HL-60 (cell line): ENCODE measurements at regions not wholly inside any gene's neighbourhood (a gene's known extent, or its start where the extent isn't known, plus 50 kb on each side); places are given as distances from the start of the nearest gene placed in this dataset.

Experiments used
- DNase-seq, 2 experiments: peaks; one replicate each; pipeline ENCODE4 v3.0.0-alpha.2; 2010 to 2020; ENCODE audit warnings: low read depth in 1 of 2, low spot score in 1 of 2
- H3K27ac ChIP-seq: fragments of 250-450 bp; sonication (Bioruptor Pico); replicated peaks from 2 replicates; pipeline ENCODE4 v1.5.1; 2020; ENCODE audit warnings: mild to moderate bottlenecking, moderate library complexity
- H3K27me3 ChIP-seq: fragments of 250-450 bp; sonication (Bioruptor Pico); 2 replicates; pipeline ENCODE4 v1.5.1; 2021; ENCODE audit warnings: mild to moderate bottlenecking, moderate library complexity; ENCODE audit not compliant: insufficient read depth, poor library complexity, severe bottlenecking
- H3K4me3 ChIP-seq: replicated peaks from 2 replicates; pipeline ENCODE4 v1.5.1; 2011; ENCODE audit warnings: mild to moderate bottlenecking, control low read depth, low read length; ENCODE audit not compliant: insufficient read depth
- CTCF ChIP-seq: IDR thresholded peaks from one replicate; pipeline ENCODE4 v1.5.1; 2011; ENCODE audit warnings: low read length, control low read depth, inconsistent platforms; ENCODE audit not compliant: insufficient read depth
- GABPA ChIP-seq: IDR thresholded peaks from 2 replicates; pipeline ENCODE4 v1.6.1; 2012; ENCODE audit warnings: low read depth
- POLR2AphosphoS5 ChIP-seq: IDR thresholded peaks from 2 replicates; pipeline ENCODE4 v1.6.1; 2012; ENCODE audit warnings: low read depth
- REST ChIP-seq: IDR thresholded peaks from 2 replicates; pipeline ENCODE4 v1.6.1; 2012; ENCODE audit warnings: low read depth; ENCODE audit not compliant: insufficient replicate concordance
- SPI1 ChIP-seq: IDR thresholded peaks from 2 replicates; pipeline ENCODE4 v1.6.1; 2012; ENCODE audit warnings: low read depth, mild to moderate bottlenecking, borderline replicate concordance

GRCh38 chr4:114364857-114365256 lies 233.8 kb upstream of the UGT8 start:
- no peaks in the 10 kb centered on the region for H3K27me3 ChIP-seq
- no peak for TF ChIP-seq POLR2AphosphoS5
- TF ChIP-seq SPI1, result no peak
- no peak for TF ChIP-seq GABPA
- TF ChIP-seq CTCF, result no peak
- TF ChIP-seq REST, result no peak
- no peak overlapping the region for H3K4me3 ChIP-seq
- no peak for DNase-seq
- H3K27ac ChIP-seq, result no peak overlapping the region

- no peak for DNase-seq
These were observed 233.0 kb upstream of the UGT8 start for GRCh38 chr4:114365591-114365990.

GRCh38 chr4:114366368-114366767 lies 232.2 kb upstream of the UGT8 start:
- Histone ChIP-seq H3K4me3 (no peak overlapping the region), H3K27ac (no peak overlapping the region), H3K27me3 (no peaks in the 10 kb centered on the region)
- DNase-seq, result no peak
- TF ChIP-seq POLR2AphosphoS5, result no peak
- no peak for TF ChIP-seq SPI1
- TF ChIP-seq REST, result no peak
- TF ChIP-seq GABPA, result no peak
- no peak for TF ChIP-seq CTCF

More at GRCh38 chr4:114365591-114365990, 233.0 kb upstream of the UGT8 start:
- no peak for TF ChIP-seq CTCF
- H3K27ac ChIP-seq, result no peak overlapping the region
- H3K27me3 ChIP-seq, result no peaks in the 10 kb centered on the region
- no peak overlapping the region for H3K4me3 ChIP-seq

- TF ChIP-seq SPI1 (no peak), REST (no peak)
- Histone ChIP-seq H3K4me3 (no peak overlapping the region), H3K27ac (no peak overlapping the region), H3K27me3 (no peaks in the 10 kb centered on the region)
- no peak for DNase-seq
These were observed 229.9 kb upstream of the UGT8 start for GRCh38 chr4:114368751-114369150.
